Keratinocyte (primary cell): ENCODE measurements at regions not wholly inside any gene's neighbourhood (a gene's known extent, or its start where the extent isn't known, plus 50 kb on each side); places are given as distances from the start of the nearest gene placed in this dataset.

Source experiments
- DNase-seq: peaks from one replicate; pipeline ENCODE4 v3.0.0-alpha.2; 2011; ENCODE audit warnings: low read depth, missing footprints, low spot score
- FAIRE-seq: peaks from 2 replicates; lab custom pipeline; 2011; peaks lifted over from hg19 to GRCh38; lab: Jason Lieb, UNC
- H2AFZ ChIP-seq: 2 replicates; pipeline ENCODE4 v1.6.0; 2012; ENCODE audit warnings: low read length, control low read depth, inconsistent platforms; ENCODE audit not compliant: control insufficient read depth
- H3K27ac ChIP-seq: 2 replicates; pipeline ENCODE4 v1.5.1; 2011; ENCODE audit warnings: low read length; ENCODE audit not compliant: control insufficient read depth, insufficient read depth
- H3K27me3 ChIP-seq: 3 replicates; pipeline ENCODE4 v1.6.0; 2011; ENCODE audit warnings: low read length; ENCODE audit not compliant: control insufficient read depth, insufficient read depth; ENCODE audit errors: extremely low read depth
- H3K36me3 ChIP-seq, 2 experiments: 2 replicates in 1 of 2; 3 replicates in 1 of 2; pipeline ENCODE4 v1.5.1; 2011; ENCODE audit warnings: low read length in 2 of 2, mild to moderate bottlenecking in 1 of 2; ENCODE audit not compliant: control insufficient read depth in 2 of 2, insufficient read depth in 2 of 2; ENCODE audit errors: extremely low read depth in 1 of 2
- H3K4me1 ChIP-seq: 3 replicates; pipeline ENCODE4 v1.5.1; 2011; ENCODE audit warnings: low read length; ENCODE audit not compliant: control insufficient read depth, insufficient read depth; ENCODE audit errors: extremely low read depth
- H3K4me2 ChIP-seq: 3 replicates; pipeline ENCODE4 v1.6.0; 2011; ENCODE audit warnings: low read depth, low read length; ENCODE audit not compliant: control insufficient read depth, insufficient read depth; ENCODE audit errors: extremely low read depth
- H3K4me3 ChIP-seq, 3 experiments: fragments of 200-600 bp in 1 of 3; sonication (generic) in 1 of 3; 2 replicates in 2 of 3; 3 replicates in 1 of 3; pipeline ENCODE4 v1.5.1; 2011 to 2016; ENCODE audit warnings: low read length in 3 of 3, mild to moderate bottlenecking in 3 of 3, control low read depth in 2 of 3, inconsistent platforms in 1 of 3, low read depth in 1 of 3, mixed read lengths in 1 of 3, mixed run types in 1 of 3, moderate library complexity in 1 of 3; ENCODE audit not compliant: control insufficient read depth in 2 of 3, insufficient read depth in 2 of 3; ENCODE audit errors: extremely low read depth in 1 of 3
- H3K79me2 ChIP-seq: 2 replicates; pipeline ENCODE4 v1.6.0; 2012; ENCODE audit warnings: low read length; ENCODE audit not compliant: control insufficient read depth, insufficient read depth
- H3K9ac ChIP-seq: 3 replicates; pipeline ENCODE4 v1.6.0; 2011; ENCODE audit warnings: low read length; ENCODE audit not compliant: control insufficient read depth, insufficient read depth; ENCODE audit errors: extremely low read depth
- H3K9me1 ChIP-seq: 3 replicates; pipeline ENCODE4 v1.6.0; 2011; ENCODE audit warnings: low read length; ENCODE audit not compliant: control insufficient read depth, insufficient read depth; ENCODE audit errors: extremely low read depth
- H3K9me3 ChIP-seq: 2 replicates; pipeline ENCODE4 v1.5.1; 2012; ENCODE audit warnings: low read depth, low read length; ENCODE audit not compliant: control insufficient read depth
- H4K20me1 ChIP-seq: 3 replicates; pipeline ENCODE4 v1.6.0; 2011; ENCODE audit warnings: low read length; ENCODE audit not compliant: control insufficient read depth, insufficient read depth; ENCODE audit errors: extremely low read depth
- CTCF ChIP-seq, 3 experiments: IDR thresholded peaks in 1 of 3; conservative IDR thresholded peaks in 1 of 3; optimal IDR thresholded peaks in 1 of 3; 2 replicates in 2 of 3; 3 replicates in 1 of 3; pipeline versions ENCODE3 to v1.5.1; 2011; ENCODE audit warnings: low read length in 3 of 3, mild to moderate bottlenecking in 3 of 3, moderate library complexity in 2 of 3, control low read depth in 1 of 3, inconsistent platforms in 1 of 3; ENCODE audit not compliant: insufficient read depth in 2 of 3; ENCODE audit errors: extremely low read depth in 1 of 3
- EZH2 ChIP-seq: IDR thresholded peaks from one replicate; pipeline ENCODE4 v1.6.1; 2012; ENCODE audit warnings: inconsistent platforms, mild to moderate bottlenecking, low read length, moderate library complexity
- dilution Hi-C: fragments of 300-500 bp; cut with MboI; formaldehyde crosslinking; loops from one replicate; pipeline ENCODE4 v1.7.0; 2020; ENCODE audit warnings: low sequenced_read_pairs; ENCODE audit not compliant: extremely low pct_ligation_motif_present

GRCh38 chr5:27476356-27476988 lies 438.1 kb upstream of the CDH9 start:
- Histone ChIP-seq H3K4me2 (no peak overlapping the region), H3K4me1 (no peaks in the 10 kb centered on the region), H3K79me2 (no peaks in the 10 kb centered on the region), H3K27me3 (no peaks in the 10 kb centered on the region), H3K36me3 (no peaks in the 10 kb centered on the region), H4K20me1 (no peaks in the 10 kb centered on the region), H2AFZ (no peak overlapping the region), H3K9me1 (no peaks in the 10 kb centered on the region), H3K9me3 (peaks cover 6% of the 10 kb centered on the region), H3K27ac (no peak overlapping the region), H3K9ac (no peak overlapping the region), H3K4me3 (no peak overlapping the region)
- no peak for DNase-seq
- TF ChIP-seq EZH2 (no peak), CTCF (optimal IDR thresholded peaks at IDR 0.05 in 1 of 3, IDR thresholded peaks at IDR 0.05 in 1 of 3, conservative IDR thresholded peaks at IDR 0.05 in 1 of 3; ENCODE audit: extremely low read depth in 1 of 3, insufficient read depth in 2 of 3, low read length in 3 of 3) (no peak)
- FAIRE-seq, result no peak
- dilution Hi-C loops, result no loop called here

GRCh38 chr5:27475063-27475462 lies 436.7 kb upstream of the CDH9 start:
- dilution Hi-C loops, result no loop called here
- peaks cover 6% of the 10 kb centered on the region for H3K9me3 ChIP-seq
- no peaks in the 10 kb centered on the region for H3K4me1 ChIP-seq
- H3K9me1 ChIP-seq, result no peaks in the 10 kb centered on the region
- no peak for DNase-seq
- no peaks in the 10 kb centered on the region for H3K36me3 ChIP-seq
- no peak overlapping the region for H3K4me3 ChIP-seq
- no peaks in the 10 kb centered on the region for H3K79me2 ChIP-seq
- H3K27me3 ChIP-seq, result no peaks in the 10 kb centered on the region
- no peak overlapping the region for H3K27ac ChIP-seq
- no peak overlapping the region for H3K4me2 ChIP-seq
- no peaks in the 10 kb centered on the region for H4K20me1 ChIP-seq
- FAIRE-seq, result no peak
- no peak for TF ChIP-seq EZH2
- no peak for TF ChIP-seq CTCF (optimal IDR thresholded peaks at IDR 0.05 in 1 of 3, IDR thresholded peaks at IDR 0.05 in 1 of 3, conservative IDR thresholded peaks at IDR 0.05 in 1 of 3; ENCODE audit: extremely low read depth in 1 of 3, insufficient read depth in 2 of 3, low read length in 3 of 3)
- no peak overlapping the region for H3K9ac ChIP-seq
- no peak overlapping the region for H2AFZ ChIP-seq
